Hepatocyte (in vitro differentiated cells): ENCODE measurements at regions not wholly inside any gene's neighbourhood (a gene's known extent, or its start where the extent isn't known, plus 50 kb on each side); places are given as distances from the start of the nearest gene placed in this dataset.

Experiments used
- DNase-seq: peaks from one replicate; pipeline ENCODE4 v3.0.0-alpha.2; 2016; ENCODE audit warnings: low spot score
- H2AFZ ChIP-seq: fragments of 200-600 bp; sonication (generic); 2 replicates; pipeline ENCODE4 v1.6.0; 2016; ENCODE audit warnings: antibody characterized with exemption, mild to moderate bottlenecking
- H3K27ac ChIP-seq: fragments of 200-600 bp; sonication (generic); 2 replicates; pipeline ENCODE4 v1.5.1; 2016; ENCODE audit warnings: mild to moderate bottlenecking
- H3K27me3 ChIP-seq: fragments of 200-600 bp; sonication (generic); 2 replicates; pipeline ENCODE4 v1.6.1; 2016
- H3K36me3 ChIP-seq: fragments of 200-600 bp; sonication (generic); replicated peaks from 2 replicates; pipeline ENCODE4 v1.5.1; 2016; ENCODE audit warnings: low read depth; ENCODE audit not compliant: insufficient read depth
- H3K4me1 ChIP-seq: fragments of 200-600 bp; sonication (generic); 2 replicates; pipeline ENCODE4 v1.5.1; 2016; ENCODE audit warnings: mild to moderate bottlenecking, moderate library complexity; ENCODE audit not compliant: insufficient read depth
- H3K4me2 ChIP-seq: fragments of 200-600 bp; sonication (generic); 2 replicates; pipeline ENCODE4 v1.6.0; 2016
- H3K4me3 ChIP-seq: fragments of 200-600 bp; sonication (generic); 2 replicates; pipeline ENCODE4 v1.5.1; 2016; ENCODE audit warnings: mild to moderate bottlenecking
- H3K79me2 ChIP-seq: fragments of 200-600 bp; sonication (generic); 2 replicates; pipeline ENCODE4 v1.6.0; 2017; ENCODE audit warnings: mild to moderate bottlenecking
- H3K9me2 ChIP-seq: fragments of 200-600 bp; sonication (generic); replicated peaks from 2 replicates; pipeline ENCODE4 v1.6.0; 2017; ENCODE audit warnings: mild to moderate bottlenecking; ENCODE audit not compliant: insufficient read depth
- H3K9me3 ChIP-seq: fragments of 200-600 bp; sonication (generic); 2 replicates; pipeline ENCODE4 v1.5.1; 2016; ENCODE audit warnings: low read depth, mild to moderate bottlenecking
- H4K20me1 ChIP-seq: fragments of 200-600 bp; sonication (generic); 2 replicates; pipeline ENCODE4 v1.6.0; 2016; ENCODE audit warnings: mild to moderate bottlenecking; ENCODE audit not compliant: insufficient read depth, poor library complexity, severe bottlenecking
- CTCF ChIP-seq: fragments of 200-600 bp; sonication (generic); IDR thresholded peaks from 2 replicates; pipeline ENCODE4 v1.5.1; 2016; ENCODE audit warnings: antibody characterized with exemption, mild to moderate bottlenecking; ENCODE audit not compliant: poor library complexity
- EZH2 ChIP-seq: fragments of 200-600 bp; sonication (generic); IDR thresholded peaks from 2 replicates; pipeline ENCODE4 v1.6.1; 2016; ENCODE audit warnings: antibody characterized with exemption, mild to moderate bottlenecking, borderline replicate concordance
- EZH2phosphoT487 ChIP-seq: fragments of 200-600 bp; sonication (generic); IDR thresholded peaks from one replicate; pipeline ENCODE4 v1.6.1; 2018; ENCODE audit warnings: antibody characterized with exemption, mild to moderate bottlenecking, low read depth, moderate library complexity; ENCODE audit not compliant: unreplicated experiment, severe bottlenecking
- WGBS: methylation state at CpG from one replicate; pipeline ENCODE4 v1.1.6; 2016; ENCODE audit warnings: low lambda C conversion rate; ENCODE audit errors: missing lambda C conversion rate; 5-methylcytosine and 5-hydroxymethylcytosine counted together

GRCh38 chr3:18044971-18045880 is 302.8 kb upstream of the TBC1D5 start:
- H3K27me3 ChIP-seq: no peaks in the 10 kb centered on the region
- H3K9me3 ChIP-seq: no peaks in the 10 kb centered on the region
- H3K27ac ChIP-seq: no peak overlapping the region
- H3K79me2 ChIP-seq: no peaks in the 10 kb centered on the region
- no peak overlapping the region for H3K4me3 ChIP-seq
- no peak overlapping the region for H2AFZ ChIP-seq
- TF ChIP-seq EZH2 (no peak), EZH2phosphoT487 (no peak), CTCF (no peak)
- no peak for DNase-seq
- no peaks in the 10 kb centered on the region for H4K20me1 ChIP-seq
- H3K4me1 ChIP-seq: no peaks in the 10 kb centered on the region
- H3K9me2 ChIP-seq: no peaks in the 10 kb centered on the region
- no peaks in the 10 kb centered on the region for H3K36me3 ChIP-seq
- H3K4me2 ChIP-seq: no peak overlapping the region
- WGBS: 60% methylated on average over 2 of the region's 2 CpGs

- H3K27me3 ChIP-seq: no peaks in the 10 kb centered on the region
- no peaks in the 10 kb centered on the region for H3K9me3 ChIP-seq
- no peaks in the 10 kb centered on the region for H4K20me1 ChIP-seq
- no peaks in the 10 kb centered on the region for H3K36me3 ChIP-seq
- no peak for TF ChIP-seq CTCF
- TF ChIP-seq EZH2: no peak
- TF ChIP-seq EZH2phosphoT487: no peak
- H3K9me2 ChIP-seq: no peaks in the 10 kb centered on the region
- no peak overlapping the region for H3K4me3 ChIP-seq
- H3K79me2 ChIP-seq: no peaks in the 10 kb centered on the region
- no peak for DNase-seq
- H2AFZ ChIP-seq: no peak overlapping the region
- no peak overlapping the region for H3K4me2 ChIP-seq
- H3K27ac ChIP-seq: no peak overlapping the region
- 69% methylated on average over 2 of the region's 2 CpGs for WGBS
- no peaks in the 10 kb centered on the region for H3K4me1 ChIP-seq
Measured at GRCh38 chr3:18044191-18044590, 301.8 kb upstream of the TBC1D5 start.

- no peak for DNase-seq
- no peaks in the 10 kb centered on the region for H3K79me2 ChIP-seq
- H3K27me3 ChIP-seq: no peaks in the 10 kb centered on the region
- WGBS: 73% methylated on average over 1 of the region's 1 CpG
- no peaks in the 10 kb centered on the region for H3K36me3 ChIP-seq
- no peaks in the 10 kb centered on the region for H3K9me3 ChIP-seq
- H3K4me1 ChIP-seq: no peaks in the 10 kb centered on the region
- no peaks in the 10 kb centered on the region for H4K20me1 ChIP-seq
- TF ChIP-seq CTCF: no peak
- no peak for TF ChIP-seq EZH2
- TF ChIP-seq EZH2phosphoT487: no peak
- H3K9me2 ChIP-seq: no peaks in the 10 kb centered on the region
- no peak overlapping the region for H3K4me3 ChIP-seq
- no peak overlapping the region for H3K27ac ChIP-seq
- no peak overlapping the region for H2AFZ ChIP-seq
- no peak overlapping the region for H3K4me2 ChIP-seq
Measured at GRCh38 chr3:18036450-18036815, 294.0 kb upstream of the TBC1D5 start.
